ENCODE measurements at regions not wholly inside any gene's neighbourhood (a gene's known extent, or its start where the extent isn't known, plus 50 kb on each side); places are given as distances from the start of the nearest gene placed in this dataset.

DNA sequence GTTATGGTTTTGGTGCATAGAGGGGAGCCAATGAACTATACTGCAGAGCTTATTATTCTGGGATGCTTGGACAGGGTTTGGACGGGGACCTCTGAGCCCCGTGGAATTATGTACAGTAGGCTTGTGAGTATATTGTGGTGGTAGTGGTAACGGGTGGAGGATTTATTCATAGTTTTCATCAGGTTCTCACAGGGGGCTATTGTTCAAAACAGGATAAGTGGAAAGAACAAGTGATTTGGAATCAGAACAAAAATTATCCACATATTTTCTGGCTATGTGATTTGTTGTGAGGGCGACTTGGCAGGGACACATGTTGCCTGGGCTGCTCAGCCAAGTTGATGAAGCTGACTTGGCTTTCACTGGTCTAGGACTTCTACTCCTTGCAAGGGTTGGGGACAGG is 64.6 kb upstream of the ELOVL5 start:
- no peak for DNase-seq

DNA sequence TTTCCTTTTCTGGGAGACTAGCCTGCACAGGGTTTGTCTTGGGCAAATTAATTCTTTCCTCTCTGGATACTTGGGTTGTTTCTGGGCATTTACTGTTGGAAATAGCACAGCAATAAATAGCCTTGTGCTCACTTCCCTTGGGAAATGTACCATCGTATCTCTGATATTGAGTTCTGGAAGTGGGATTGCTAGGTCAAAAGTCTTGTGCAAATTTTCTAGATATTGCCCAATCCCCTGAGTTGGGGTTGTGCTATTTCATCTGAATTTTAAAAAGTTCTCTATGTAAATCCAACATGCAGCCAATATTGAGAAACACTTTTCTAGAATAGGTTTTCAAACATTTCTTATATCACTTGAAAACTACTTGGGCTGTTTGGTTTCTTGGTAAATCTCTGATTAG is 64.0 kb upstream of the ELOVL5 start:
- DNase-seq: no peak

DNA sequence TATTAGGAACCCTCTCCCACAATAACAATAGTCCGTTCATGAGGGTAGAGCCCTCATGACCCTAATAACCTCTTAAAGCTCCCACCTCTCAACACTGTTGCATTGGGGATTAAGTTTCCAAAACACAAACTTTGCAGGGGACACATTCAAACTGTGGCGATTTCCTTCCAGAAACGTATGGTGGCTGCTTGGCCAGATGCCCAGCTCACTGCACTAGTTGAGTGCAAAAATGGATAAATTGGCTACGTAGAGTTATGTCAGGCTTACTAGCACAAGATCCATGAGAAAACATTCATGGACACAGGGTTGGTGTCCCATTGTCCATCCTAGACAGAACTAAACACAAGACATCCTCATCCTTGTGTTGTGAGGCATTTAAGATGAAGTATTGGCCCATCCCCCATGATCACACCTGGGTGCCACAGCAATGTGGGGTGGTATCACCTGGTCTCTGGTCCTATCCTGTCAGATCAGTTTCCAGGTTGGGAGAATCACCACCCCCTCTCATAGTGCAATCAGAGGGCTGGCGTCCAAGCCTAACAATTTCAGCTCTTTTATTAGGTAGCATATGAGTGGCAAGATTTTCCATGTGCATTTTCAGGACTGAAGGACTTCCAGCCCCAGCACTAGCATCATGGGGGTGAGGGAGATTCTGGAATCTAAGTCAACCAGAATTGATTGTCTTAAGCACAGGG is 63.4 kb upstream of the ELOVL5 start:
- DNase-seq: no peak

DNA sequence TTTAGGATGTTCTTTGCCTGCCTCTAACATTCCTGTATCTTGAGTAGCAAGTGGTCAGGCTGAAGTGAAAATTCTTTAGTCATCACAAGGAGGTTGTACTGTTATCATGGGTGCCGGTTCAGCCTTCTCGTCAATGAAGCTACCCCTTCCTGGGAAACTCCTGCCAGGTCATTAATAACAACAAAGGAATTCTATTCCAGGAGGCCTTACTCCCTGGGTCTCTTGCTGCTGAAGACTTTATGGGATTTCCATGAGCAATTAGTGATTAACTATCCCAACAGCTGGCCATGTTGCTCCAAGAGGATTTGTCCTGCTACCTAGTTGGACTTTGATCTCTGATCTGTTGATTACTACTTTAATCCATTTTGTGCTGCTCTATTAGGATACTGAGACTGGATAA is 62.7 kb upstream of the ELOVL5 start:
- no peak for DNase-seq

- peak in 2 of 4 experiments; percentile 32 to 47 for DNase-seq
Measured at GRCh38 chr6:53410508-53411258, 61.9 kb upstream of the ELOVL5 start.

GRCh38 chr6:53408826-53409225 is 60.1 kb upstream of the ELOVL5 start:
- DNase-seq: no peak

DNA sequence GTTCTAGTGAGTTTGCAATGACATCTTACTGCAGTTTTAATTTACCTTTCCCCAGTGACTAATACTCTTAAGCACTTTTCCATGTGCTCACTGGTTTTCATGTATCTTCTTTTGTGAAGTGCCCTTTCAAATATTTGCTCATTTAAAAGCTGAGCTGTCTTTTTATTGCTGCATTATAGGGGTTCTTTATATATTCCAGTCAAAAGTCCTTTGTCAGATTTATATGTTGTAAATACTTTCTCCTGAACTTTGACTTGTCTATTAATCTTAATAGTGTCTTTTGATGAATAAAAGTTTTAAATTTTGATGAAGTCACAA is 50.2 kb upstream of the ELOVL5 start:
- DNase-seq: no peak

GRCh38 chr6:53398247-53399026 is 49.7 kb upstream of the ELOVL5 start:
- DNase-seq: no peak
